SHP77 (cell line): ENCODE measurements at regions not wholly inside any gene's neighbourhood (a gene's known extent, or its start where the extent isn't known, plus 50 kb on each side); places are given as distances from the start of the nearest gene placed in this dataset.

Experiments used
- DNase-seq, 2 experiments: peaks; one replicate each; lab custom pipeline; 2025; lab: John Stamatoyannopoulos, UW

DNA sequence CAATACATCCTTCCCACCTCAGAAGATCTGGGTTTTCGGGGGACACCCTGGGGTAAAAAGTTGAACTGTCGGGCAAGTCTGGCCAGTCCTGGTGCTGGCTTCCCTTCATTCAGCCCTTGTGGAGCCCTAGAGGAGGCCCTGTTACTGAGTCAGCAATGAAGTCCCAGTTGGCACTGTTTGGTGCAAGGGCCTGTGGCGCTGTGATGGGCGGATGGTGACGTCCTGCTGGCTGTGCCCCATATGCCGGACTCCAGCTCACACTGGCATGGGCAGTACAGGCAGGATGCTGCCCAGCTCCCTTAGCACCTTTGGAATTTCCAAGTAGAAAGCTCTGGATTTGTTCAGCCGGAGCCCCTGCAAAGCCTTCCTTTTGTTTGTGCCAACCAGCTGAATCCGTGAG lies 186.2 kb upstream of the PMEPA1 start:
- no peak for DNase-seq

DNA sequence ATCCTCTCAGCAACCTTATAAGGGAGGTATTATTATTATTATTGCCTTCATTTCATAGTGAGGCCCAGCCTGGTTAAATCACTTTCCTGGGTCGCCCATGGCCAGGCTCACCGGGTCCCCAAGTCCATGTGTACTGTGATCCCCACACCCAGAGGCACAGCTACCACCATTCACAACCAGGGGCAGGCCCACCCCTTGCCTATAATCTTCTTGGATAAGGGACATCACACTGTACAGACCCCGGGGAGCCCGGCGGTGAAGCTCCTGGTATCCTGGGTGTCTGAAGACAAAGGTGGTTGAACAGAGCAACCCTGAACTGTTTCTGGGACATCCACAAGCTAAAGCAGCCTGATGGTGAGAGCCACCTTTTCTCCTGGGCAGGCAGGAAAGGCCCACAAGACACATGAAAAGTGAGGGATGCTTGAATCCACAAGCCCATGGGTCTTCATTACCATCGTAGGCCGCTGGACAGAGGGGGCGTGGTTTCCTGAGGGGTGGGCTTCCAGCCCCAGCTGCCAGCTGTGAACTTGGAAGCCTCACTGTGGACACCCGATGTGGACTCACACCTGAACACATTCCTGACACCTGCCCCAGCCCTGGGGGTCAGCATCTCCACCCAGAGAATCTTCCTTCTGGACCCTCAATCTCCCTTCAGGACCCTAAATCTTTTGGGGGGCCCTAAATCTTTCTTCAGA lies 185.5 kb upstream of the PMEPA1 start:
- DNase-seq, result no peak

DNA sequence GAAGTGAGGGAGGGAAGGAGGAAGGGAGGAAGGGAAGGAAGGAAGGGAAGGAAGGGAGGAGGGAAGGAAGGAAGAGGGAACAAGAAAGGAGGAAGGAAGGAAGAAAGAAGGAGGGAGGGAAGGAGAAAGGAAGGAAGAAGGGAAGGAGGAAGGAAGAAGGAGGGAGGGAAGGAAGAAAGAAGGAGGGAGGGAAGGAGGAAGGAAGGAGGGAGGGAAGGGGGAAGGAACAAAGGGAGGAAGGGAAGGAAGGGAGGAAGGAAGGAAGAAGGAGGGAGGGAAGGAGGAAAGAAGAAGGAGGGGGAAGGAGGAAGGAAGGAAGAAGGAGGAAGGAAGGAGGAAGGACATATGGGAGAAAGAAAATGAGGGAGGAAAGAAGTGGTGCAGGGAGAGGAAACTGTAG lies 184.7 kb upstream of the PMEPA1 start:
- DNase-seq, result no peak

DNA sequence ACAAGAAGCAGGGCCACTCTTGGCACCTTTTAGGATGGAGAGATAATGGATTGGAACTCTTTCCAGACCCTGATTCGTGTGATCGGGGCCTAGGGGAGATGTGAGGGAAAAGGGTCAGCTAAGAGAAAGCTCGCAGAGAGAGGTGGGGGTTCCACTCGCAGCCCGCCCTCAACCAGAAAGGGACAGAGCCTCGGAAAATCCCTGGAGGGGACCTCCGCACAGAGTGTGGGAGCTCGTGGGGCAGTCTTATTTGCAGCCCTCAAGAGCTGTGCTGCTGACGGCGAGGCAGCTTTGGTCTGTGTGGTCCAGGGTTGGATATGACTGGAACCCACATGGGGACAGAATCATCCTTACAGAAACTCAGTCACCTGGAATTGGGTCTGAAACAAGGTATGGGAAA lies 184.3 kb upstream of the PMEPA1 start:
- DNase-seq, result no peak

DNA sequence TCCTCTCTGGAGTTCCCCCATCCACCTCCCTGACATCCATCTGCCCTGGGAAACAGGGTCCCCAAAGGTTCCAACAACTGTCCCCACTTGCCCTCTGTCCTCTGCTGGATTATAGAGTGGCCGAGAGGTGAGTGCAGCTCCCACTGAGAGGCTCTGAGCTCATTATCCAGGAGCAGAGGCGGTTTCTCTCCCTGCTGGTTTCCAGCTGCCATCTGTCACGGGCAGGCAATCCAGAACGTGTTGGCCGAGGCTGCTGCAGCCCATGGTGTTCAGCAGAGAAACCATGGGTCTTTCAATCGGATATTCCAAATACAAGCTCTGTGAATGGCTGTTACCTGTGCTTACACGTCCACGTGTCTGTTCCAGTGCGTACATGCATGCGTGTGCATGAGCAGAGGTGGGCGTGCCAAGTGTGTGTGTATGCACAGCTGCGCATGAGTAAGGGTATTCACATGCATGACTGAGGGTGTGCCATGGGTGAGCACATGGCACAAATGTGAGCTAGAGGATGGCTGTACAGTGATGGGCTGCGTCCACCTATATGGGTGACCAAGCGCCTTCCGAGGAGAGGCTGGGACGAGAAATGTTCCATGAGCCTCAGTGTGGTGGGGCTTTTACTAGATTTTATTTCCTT lies 183.7 kb upstream of the PMEPA1 start:
- DNase-seq, result no peak

DNA sequence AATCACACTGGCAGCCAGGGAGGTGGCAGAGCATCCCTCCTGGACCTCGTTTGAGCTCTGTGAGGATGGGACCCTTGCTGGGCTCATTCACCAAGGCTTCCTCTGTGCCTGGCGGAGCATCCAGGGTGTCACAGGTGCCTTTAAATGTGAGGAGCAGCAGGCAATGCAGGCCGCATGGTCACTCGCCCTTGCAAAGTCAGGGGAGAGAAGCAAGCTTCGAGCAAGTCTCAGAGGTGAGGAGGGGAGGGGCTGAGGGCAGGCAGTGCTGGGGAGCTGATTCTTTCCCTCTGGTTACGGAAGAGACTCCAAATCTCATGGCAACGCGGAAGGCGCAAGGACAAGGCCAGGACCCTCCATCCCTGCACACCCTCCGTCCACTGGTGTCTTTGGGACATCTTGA lies 182.7 kb upstream of the PMEPA1 start:
- DNase-seq, result no peak

DNA sequence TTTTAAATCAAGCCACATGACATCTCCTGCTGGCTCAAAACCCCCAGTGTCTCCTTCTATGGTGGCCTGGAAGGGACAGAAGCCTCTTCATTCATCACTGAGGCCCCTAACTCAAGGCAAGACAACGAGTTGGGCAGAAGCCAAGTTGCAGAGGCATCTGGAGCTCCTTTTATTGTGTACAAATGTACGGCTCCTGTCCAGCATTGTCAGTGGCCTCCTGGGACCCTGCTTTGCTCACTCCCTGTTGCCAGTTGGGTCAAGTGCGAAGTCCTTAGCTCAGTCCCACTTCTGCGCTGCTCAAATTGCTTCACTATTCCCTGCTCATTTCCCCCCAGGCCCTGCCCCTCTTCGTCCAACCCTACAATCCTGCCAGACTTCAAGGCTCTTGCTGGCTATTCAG lies 181.2 kb upstream of the PMEPA1 start:
- no peak for DNase-seq

DNA sequence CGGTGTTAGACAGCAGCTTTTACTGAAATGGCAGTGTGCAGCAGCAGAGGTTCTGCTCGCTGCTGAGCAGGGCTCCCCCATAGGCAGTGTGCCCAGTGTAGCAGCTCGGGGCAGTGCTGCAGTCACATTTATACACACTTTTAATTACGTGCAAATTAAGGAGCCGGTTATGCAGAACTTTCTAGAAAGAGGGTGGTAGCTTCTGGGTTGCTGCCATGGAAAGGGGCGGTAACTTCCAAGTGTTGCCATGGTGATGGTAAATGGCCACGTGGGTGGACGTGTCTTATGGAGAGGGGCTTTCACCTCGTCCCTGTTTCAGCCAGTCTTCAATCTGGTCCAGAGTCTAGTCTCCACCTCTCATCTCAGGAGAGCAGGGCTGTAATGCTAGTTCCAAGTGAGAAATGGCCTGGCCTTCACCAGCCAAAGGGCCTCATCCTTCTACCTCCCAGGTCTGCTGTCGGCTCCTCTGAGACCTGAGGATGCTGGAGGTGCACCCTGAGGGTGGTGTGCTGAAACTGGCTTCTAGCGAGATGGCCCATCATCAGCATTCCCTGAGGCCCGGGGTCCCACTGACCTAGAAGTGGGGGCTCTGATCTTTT lies 180.5 kb upstream of the PMEPA1 start:
- DNase-seq, result no peak

DNA sequence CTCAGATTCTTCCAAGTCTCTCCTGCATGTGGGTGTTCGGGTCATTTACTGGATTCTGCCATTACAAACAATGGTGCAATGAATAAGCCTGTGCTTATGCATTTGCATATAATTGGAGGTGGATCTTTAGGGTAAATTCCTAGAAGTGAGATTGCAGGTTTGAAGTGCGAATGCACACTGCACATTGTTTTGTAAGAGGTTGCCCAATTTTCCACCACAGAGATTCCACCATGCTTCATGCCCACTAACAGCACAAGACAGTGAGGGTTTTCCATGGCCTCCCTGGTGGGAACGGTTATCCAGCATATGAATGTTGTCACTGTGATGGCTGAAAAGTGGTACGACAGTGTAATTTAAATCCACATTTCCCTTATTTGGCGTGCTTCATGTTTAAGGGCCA lies 178.8 kb upstream of the PMEPA1 start:
- DNase-seq, result no peak

DNA sequence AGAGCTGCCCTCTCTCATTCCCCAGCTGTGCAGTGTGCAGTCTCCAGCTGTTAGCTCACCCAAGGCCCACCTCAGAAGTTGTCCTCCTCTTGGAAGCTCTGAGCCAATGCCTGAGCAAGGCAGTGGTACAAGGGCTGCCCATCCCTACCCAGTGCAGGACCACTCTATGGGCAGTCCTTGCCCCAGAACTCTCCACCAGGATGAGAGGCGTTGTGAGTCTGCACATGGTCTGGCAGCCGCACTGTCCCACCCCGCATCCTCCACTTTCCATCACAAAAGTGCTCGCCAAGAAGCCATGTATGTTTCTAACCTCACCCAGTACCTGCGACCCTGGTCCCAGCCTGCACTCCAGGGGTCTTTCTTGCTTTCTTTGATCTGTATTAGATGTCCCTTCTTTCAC lies 175.1 kb upstream of the PMEPA1 start:
- DNase-seq, result no peak

DNA sequence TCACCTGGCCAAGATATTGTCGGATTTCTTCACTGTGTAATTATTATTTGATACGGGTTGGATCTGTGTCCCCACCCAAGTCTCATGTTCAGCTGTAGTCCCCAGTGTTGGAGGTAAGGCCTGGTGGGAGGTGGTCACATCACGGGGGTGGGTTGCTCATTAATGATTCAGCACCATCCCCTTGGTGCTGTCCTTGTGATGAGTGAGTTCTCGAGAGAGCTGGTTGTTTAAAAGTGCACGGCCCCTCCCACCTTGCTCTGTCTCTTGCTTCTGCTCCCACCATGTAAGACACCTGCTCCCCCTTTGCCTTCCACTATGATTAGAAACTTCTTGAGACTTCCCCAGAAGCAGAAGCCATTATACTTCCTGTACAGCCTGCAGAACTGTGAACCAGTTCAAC lies 173.9 kb upstream of the PMEPA1 start:
- no peak for DNase-seq

DNA sequence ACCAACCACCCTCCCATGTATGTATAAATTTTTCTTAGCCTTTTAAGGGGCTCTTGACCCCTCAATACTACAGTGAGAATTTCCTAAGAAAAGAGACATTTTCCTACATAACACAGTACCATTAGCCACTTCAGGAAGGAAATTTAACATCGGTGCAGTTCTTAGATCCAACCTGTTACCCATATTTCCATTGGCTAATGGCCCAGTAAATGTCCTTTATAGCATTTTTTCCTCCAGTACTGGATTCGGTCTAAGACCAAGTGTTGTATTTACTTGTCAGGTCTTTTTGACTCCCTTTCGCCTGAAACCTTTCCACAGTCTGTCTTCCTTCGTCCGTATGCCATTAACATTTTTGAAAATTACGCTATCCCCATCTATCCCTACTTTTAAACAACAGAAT lies 173.4 kb upstream of the PMEPA1 start:
- no peak for DNase-seq

DNA sequence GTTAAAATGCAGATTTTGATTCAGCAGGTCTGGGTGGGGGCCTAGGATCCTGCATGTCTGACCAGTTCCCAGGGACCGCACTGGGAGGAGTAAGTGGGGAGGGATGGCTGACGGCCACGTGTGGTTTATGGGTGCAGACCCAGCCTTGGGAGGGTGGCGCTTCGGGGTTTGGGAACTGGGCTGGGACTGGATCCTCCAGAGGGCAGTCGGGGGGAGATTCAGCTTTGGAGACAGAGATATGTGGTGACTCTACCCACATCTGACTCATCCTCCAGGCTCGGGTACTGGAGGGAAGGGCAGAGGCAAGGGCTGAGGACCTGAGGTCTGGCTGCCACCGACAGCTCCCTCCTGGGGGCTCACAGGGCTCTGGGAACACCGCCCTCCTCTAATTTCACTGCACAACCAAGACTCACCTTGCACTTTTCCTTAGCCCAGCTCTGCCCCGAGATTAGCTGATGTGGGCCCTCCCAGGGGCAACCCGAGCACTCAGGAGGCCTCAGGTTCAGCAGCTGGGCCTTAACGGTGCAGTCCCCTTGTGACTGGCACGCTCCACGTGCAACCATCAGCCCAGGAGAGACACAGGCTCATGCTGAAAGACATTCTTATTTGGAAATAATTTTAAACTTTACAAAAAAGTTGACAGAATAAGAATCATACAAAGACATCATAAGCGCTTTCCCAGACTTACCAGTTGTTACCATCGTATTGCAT lies 172.8 kb upstream of the PMEPA1 start:
- no peak for DNase-seq

DNA sequence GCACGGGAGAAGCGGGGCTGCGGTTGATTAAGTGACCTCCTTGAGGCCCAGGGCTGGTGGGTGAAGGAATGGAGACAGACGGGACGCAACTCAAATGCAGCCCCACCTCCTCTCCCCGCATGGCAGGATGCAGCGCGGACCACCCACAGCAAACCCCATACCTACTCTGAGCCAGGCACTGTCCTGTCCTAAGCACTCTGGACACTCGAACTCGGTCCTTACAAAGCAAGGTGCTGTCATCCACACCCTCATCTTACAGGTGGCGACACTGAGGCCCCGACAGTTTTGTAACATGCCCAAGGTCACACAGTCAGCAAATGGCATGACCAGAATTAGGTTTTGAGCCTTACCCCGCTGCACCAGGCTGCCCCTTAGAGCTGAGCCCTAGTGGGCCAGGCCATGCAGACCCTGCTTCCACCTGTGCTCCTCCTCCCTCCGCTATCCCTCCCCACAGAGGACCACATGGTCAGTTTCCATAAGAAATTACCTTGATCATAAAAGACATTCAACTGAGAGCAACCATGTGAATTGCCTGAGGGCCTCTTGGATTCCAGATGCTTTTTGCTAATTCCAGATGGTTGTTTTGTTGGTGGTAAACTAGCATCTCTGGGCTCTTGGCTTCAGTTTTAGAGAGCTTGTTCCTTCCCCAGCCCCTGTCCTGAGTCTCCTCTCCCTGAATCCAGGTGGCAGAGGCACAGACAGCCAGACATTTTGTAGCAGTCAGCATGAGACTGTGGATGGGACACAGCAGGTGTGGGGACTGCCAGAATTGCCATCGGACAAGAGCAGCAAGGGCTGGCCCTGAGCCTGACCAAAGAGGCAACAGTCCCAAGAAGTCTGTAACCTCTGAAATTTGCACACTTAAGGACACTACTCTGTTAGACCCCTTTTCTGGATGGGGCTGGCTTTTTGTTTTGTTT lies 171.9 kb upstream of the PMEPA1 start:
- DNase-seq, result no peak

DNA sequence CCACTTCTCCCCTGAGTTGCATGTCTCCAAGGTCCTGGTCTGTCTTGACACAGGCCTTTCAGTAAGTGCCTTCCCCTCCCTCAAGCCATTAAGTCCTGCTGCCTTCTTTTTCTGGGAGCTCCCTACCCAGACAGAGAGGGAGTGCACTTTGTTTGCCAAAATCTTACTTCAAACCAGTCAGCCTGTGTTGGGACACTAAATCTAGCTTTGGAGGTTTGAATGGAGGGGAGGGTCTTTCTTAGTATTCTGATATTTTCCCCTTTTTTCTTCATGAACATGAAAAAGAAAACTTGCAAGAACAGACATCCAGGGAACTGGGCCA lies 170.7 kb upstream of the PMEPA1 start:
- no peak for DNase-seq

DNA sequence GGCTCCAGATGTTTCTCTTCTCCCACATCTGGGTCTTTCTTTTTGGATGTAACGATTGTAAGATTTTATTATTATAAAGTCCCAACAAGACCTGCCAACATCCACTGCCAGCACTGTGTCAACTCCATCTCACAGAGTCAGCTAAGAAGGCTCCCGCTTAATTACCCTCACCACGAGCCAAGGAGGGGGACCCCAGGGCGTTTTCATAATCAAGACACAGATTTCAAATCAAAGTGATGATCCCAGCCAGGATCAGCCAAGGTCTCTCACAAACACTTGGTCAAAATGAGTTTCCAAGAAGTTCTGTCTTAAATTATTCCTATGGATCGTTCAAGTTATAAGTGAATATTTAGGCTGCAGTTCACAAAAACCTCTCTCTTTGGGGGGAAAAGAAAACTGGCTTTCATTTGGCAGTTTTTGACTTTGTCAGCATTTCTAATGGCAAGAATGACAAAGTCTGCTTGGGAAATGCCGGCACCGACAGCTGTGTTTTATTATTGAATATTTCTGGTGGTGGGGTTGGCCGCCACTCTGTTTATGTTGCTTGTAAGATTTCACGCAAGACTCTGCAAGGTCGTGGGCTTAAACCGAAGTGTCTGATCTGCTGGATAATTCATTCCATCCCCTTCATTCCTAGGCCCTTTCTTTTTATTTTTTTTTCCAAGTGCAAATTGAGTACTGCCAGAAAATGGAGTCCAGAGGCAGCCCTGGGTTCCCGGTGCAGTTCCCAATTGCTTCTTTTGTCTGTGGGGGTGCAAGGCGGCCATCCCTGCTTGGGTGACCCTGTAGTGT lies 170.2 kb upstream of the PMEPA1 start:
- no peak for DNase-seq

DNA sequence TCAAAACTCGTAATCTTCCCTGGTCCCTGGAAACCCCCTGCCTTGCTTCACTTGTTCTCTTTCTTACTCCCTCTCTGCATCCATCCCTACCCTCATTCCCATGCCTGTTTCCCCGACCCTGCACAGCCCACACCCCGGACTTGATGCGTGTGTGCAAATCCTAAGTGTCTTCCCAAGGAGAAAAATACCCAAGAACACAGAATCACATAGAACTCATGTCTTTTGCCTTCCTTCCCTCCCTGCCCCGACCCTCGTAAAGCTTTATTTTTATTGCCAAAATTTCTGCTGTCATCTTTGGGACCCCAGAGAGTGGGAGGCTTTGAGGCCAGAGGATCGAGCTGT lies 169.6 kb upstream of the PMEPA1 start:
- no peak for DNase-seq

DNA sequence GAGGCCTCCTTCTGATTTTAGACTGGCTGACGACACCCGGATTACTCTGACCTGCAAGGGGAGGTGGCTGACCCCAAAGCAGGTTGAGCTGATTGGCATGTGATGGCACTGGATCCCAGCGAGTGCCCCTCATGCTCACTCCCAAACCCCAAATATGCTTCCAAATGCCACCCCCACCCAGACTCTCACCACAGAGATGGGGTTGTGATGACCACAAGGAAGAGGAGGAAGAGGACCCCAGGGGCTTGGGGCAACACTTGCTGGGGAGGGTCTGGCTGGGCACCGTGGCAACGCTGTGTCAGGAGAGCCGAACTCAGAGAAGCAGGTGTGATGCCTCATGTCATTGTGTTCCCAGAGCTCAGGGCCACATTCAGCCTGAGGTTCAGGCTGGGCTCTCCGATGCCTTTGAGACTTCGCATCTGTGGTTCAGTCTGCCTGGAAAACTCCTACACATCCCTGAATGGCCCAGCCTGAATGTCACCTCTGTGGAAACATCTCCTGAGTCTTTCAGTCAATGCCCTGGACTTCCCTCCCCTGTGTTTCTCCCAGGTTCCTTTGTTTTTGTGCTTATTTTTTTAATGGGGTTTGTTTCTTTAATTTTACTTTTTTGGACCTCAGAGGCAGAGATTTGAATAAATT lies 169.1 kb upstream of the PMEPA1 start:
- no peak for DNase-seq

DNA sequence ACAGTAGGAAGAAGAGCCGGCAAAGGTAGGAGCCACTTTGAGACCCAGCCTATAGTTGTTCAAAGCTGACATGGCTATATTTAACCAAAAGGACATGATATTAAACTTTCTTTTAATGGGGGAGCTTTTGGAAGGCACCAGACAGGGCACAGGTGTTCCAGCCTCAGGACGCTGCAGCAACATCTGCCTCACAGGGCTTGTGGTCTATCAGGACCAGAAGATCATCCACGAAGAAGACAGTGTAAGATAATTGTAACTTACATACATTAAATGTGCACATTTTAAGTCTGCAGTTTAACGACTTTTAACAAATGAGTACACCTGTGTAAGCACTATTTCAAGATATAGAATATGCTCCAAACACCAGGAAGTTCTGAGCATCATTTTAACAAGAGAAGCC lies 168.2 kb upstream of the PMEPA1 start:
- DNase-seq, result no peak

DNA sequence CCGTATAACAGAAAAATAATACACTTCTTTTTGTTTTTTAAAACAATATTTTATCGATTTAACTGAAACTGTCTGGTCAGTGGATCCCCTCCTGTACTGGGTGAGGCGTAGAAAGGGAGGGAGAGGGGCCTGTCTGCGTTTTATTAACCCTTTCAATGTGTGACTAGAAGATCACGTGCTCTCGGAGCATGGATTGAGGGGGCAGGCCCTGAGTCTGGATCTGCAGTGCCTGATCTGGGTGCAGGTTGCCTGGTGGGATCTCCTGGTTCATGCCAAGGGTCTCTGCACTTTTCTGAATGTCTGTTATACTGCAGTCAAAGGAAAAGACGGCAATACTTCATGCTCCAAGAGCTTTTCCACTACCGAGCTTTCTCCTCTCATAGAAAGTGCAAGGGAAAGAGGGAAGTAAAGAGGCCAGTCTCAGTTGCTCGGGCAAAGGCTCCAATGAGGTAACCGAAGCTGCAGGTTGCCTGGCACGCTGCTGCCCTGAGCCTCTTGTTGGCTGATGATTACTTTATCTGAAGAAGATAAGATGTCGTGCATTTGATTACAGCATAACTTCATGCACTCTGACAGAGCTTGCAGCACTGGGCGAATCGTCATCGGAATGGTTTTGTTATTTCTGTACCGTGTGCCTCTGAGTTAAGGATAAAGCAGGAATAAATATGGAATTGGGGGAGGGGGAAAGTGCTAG lies 167.5 kb upstream of the PMEPA1 start:
- DNase-seq, result no peak
